MCF 10A (cell line): ENCODE measurements at regions not wholly inside any gene's neighbourhood (a gene's known extent, or its start where the extent isn't known, plus 50 kb on each side); places are given as distances from the start of the nearest gene placed in this dataset.
"Not testable (repeated sequence)": the region's sequence is repeated elsewhere in the genome, so short reads cannot be mapped to it uniquely, and the experiment has no call there.

Source experiments
- BruUV-seq: library from RNA; stranded (reverse); fragments of 400-500 nt; replicated peaks from 2 replicates; lab custom pipeline; 2021; lab: Mats Ljungman, UMichigan
- CTCF ChIA-PET: fragments of 300-600 bp; sonication (Branson Sonifier 250); formaldehyde crosslinking; extraction: SDS; loops from one replicate; lab custom pipeline; 2021; ENCODE audit warnings: antibody characterized with exemption, inconsistent platforms; lab: Yijun Ruan, JAX
- POLR2A ChIA-PET: fragments of 300-600, 350-650 bp; sonication (Branson Sonifier 250); formaldehyde crosslinking; extraction: SDS; loops from one replicate; lab custom pipeline; 2020; ENCODE audit warnings: antibody characterized with exemption, inconsistent platforms; lab: Yijun Ruan, JAX
- DNase-seq: peaks from one replicate; pipeline ENCODE4 v3.0.0-alpha.2; 2018; ENCODE audit not compliant: unreplicated experiment
- H3K27ac Mint-ChIP-seq: one replicate; pipeline ENCODE4 v1.8.0; 2022; ENCODE audit warnings: mild to moderate bottlenecking, low read depth, mixed read lengths; ENCODE audit not compliant: unreplicated experiment
- H3K27me3 Mint-ChIP-seq: one replicate; pipeline ENCODE4 v1.8.0; 2022; ENCODE audit warnings: mixed read lengths; ENCODE audit not compliant: insufficient read depth, unreplicated experiment
- H3K36me3 Mint-ChIP-seq: one replicate; pipeline ENCODE4 v1.8.0; 2022; ENCODE audit warnings: mild to moderate bottlenecking, moderate library complexity, mixed read lengths; ENCODE audit not compliant: insufficient read depth, unreplicated experiment
- H3K4me1 Mint-ChIP-seq: one replicate; pipeline ENCODE4 v1.8.0; 2022; ENCODE audit warnings: mixed read lengths; ENCODE audit not compliant: insufficient read depth, unreplicated experiment
- H3K4me3 Mint-ChIP-seq: one replicate; pipeline ENCODE4 v1.8.0; 2022; ENCODE audit warnings: mild to moderate bottlenecking, moderate library complexity, mixed read lengths; ENCODE audit not compliant: unreplicated experiment
- H3K9me3 Mint-ChIP-seq: one replicate; pipeline ENCODE4 v1.8.0; 2022; ENCODE audit warnings: mixed read lengths; ENCODE audit not compliant: unreplicated experiment
- intact Hi-C: fragments of 100-400 bp; cut with micrococcal nuclease; formaldehyde crosslinking; loops from 2 replicates; pipeline ENCODE4 v1.14.1; 2022

DNA sequence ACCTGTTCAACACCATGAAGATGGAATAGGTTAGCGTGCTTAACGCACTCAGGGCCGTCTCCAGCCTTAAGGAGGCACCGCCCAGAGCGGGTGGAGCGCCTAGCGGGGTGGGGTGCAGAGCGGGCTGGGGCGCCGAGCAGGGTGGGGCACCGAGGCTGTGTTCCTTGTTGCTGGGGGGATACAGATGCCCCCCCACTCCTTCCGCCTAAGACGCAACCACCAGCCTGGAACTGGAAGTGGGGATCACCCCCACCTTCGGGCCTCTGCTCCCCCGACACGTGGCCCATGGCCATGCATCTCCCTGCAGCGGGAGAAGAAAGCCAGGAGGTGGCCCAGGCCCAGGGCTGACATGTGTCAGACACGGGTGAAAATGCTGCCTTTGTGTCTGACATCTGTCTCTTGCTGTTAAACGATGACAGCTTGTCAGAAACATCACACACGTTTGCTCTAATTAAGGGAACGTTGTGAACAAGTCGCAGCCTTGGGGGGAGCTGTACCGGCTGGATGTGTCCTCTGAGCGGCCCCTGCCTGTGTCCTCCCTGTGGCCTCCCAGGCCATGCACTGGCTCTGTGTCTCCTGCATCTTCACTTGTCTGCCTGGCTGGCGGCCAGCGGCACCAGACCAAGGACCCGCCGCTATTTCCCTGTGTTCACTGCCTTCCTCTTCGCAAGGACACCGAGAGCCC lies 192.5 kb downstream of the LAT start:
- H3K27ac Mint-ChIP-seq, CTCF ChIA-PET, H3K27me3 Mint-ChIP-seq, H3K4me1 Mint-ChIP-seq, DNase-seq, H3K9me3 Mint-ChIP-seq, POLR2A ChIA-PET, BruUV-seq, H3K4me3 Mint-ChIP-seq, intact Hi-C loops, H3K36me3 Mint-ChIP-seq: not testable (repeated sequence)

DNA sequence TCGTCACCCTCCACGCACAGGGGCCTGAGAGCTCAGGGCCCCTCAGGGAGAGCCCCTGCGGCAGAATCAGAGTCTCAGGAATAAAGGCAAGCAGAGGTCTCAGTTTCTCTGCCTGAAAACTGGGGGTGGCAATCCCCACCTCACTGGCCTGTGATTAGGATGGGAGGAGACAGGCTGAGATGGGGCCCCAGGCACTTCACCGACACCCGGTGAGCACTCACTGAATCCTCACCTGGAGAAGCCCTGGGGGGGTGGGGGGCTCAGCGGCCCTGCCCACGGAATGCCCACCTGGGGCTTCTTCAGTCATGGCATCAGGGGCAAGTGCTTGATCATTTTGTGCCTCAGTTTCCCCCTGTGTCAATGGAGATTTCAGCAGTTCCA lies 192.0 kb downstream of the LAT start:
- not testable (repeated sequence) for BruUV-seq

DNA sequence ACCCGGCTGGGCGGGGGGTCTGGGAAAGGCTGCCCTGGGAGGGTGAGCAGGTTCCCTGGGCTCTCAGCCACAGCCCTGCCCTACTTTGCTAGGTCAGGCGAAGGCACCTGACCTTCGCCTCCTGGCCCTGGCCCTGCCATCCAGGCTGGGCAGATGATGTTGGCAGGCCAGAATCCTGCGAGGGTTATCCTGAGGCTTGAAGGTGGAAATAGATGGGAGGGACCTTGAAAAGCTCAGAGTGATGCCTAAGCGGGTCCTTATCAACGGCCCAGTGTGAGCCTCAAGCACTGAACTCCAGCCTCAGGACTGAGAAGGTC lies 191.3 kb downstream of the LAT start:
- H3K27me3 Mint-ChIP-seq, intact Hi-C loops, H3K27ac Mint-ChIP-seq, H3K4me3 Mint-ChIP-seq, H3K36me3 Mint-ChIP-seq, CTCF ChIA-PET, H3K9me3 Mint-ChIP-seq, DNase-seq, POLR2A ChIA-PET, BruUV-seq: not testable (repeated sequence)
- peaks cover 11% of the 10 kb centered on the region for H3K4me1 Mint-ChIP-seq

More for the DNA sequence above, 192.0 kb downstream of the LAT start:
- DNase-seq, H3K9me3 Mint-ChIP-seq, H3K27ac Mint-ChIP-seq, POLR2A ChIA-PET, H3K4me3 Mint-ChIP-seq, H3K27me3 Mint-ChIP-seq, H3K36me3 Mint-ChIP-seq, H3K4me1 Mint-ChIP-seq, CTCF ChIA-PET, intact Hi-C loops: not testable (repeated sequence)

DNA sequence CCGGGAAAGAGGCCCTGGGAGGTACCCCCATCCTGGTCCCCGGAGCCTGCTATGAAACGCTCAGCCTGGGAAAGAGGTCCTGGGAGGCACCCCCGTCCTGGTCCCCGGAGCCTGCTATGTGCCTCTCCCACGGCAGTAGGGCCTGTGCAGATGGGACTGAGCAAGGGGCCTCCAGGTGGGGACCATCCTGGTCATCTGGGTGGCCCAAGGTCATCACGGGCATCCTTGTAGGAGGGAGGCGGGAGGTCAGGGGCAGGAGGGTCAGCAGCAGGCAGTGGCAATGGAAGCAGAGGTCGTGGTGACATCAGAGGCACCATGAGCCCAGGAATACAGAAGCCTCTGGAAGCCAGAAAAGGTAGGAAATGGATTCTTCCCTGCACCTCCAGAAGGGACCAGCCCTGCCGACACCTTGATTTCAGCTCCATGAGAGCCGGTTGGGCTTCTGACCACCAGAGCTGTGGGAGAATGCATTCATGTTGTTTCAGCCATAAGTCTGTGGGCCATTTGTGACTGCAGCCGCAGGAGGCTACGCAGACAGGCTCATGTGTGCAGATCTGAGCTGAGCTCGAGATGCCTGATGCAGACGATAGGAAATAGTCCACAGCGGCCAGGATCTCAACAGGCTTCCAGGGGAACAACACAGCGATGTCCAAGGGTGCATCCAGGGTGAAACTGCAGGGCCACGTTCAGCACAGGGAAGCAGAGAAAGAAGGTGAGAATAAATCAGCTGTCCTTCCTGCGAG lies 190.7 kb downstream of the LAT start:
- DNase-seq, CTCF ChIA-PET, BruUV-seq, H3K4me3 Mint-ChIP-seq, H3K27ac Mint-ChIP-seq, intact Hi-C loops, H3K9me3 Mint-ChIP-seq, H3K27me3 Mint-ChIP-seq, POLR2A ChIA-PET, H3K36me3 Mint-ChIP-seq: not testable (repeated sequence)
- H3K4me1 Mint-ChIP-seq = peaks cover 11% of the 10 kb centered on the region

DNA sequence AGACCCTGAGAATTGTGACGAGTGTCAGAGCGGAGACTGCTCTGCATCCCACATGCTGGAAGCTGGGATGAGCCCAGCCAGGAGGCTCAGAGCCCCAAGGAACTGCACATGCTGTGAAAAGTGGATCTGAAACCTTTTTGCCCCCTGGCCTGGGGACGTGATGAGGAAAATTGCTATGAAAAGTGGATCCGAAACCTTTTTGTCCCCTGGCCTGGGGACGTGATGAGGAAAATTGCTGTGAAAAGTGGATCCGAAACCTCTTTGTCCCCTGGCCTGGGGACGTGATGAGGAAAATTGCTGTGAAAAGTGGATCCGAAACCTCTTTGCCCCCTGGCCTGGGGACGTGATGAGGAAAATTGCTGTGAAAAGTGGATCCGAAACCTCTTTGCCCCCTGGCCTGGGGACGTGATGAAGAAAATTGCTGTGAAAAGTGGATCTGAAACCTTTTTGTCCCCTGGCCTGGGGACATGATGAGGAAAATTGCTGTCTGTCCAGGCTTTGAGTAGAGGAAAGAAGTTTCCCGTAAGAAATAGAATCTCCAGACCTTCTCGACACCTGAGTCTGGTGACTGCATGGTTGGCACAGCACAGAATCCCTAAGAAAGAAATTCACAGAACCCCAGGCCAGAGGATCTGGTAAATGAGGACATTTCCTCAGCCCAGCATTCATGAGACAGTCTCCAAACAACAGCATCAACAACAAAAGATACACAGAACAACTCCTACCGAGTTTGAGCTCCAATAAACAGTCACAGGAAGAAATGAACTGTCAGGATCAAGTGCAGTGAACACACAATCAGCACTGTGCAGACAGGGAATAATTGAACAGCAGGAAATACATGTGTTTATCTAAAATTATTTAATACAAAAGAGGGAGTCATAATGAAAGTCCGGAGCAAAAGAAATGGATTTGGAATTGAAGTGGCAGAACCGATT lies 188.8 kb downstream of the LAT start:
- CTCF ChIA-PET, DNase-seq, POLR2A ChIA-PET, H3K27ac Mint-ChIP-seq, BruUV-seq, H3K9me3 Mint-ChIP-seq, H3K36me3 Mint-ChIP-seq, H3K27me3 Mint-ChIP-seq, intact Hi-C loops, H3K4me3 Mint-ChIP-seq: not testable (repeated sequence)
- peaks cover 11% of the 10 kb centered on the region for H3K4me1 Mint-ChIP-seq

DNA sequence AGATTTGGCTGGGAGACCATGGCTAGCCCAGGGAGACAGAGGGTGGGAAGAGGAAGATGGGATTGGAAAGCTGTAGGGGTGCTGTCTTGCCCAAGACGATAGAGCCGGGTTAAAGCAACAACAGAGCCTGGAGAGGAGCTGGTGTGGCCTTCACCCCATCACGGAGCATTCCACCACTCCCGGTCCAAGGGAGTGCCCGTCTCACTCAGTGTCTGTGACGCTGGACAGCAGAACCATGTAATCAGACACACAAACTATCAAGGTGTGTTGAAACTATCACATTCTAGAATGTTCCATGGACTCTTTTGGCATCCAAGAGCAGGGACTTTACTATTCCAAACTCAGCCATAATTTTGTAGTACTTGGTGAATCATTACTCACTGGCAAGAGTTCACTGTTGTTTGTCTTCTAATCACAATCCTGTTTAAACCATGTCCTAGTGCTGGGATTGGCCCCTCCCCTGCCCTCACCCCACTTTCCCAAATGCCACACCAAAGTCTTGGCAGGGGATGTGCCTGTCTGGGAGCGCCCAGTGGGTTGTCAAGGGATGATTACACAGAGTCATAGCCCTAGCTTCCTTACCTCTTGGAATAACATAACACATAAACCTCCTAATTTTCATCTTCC lies 187.4 kb downstream of the LAT start:
- H3K36me3 Mint-ChIP-seq, H3K27me3 Mint-ChIP-seq, POLR2A ChIA-PET: not testable (repeated sequence)

DNA sequence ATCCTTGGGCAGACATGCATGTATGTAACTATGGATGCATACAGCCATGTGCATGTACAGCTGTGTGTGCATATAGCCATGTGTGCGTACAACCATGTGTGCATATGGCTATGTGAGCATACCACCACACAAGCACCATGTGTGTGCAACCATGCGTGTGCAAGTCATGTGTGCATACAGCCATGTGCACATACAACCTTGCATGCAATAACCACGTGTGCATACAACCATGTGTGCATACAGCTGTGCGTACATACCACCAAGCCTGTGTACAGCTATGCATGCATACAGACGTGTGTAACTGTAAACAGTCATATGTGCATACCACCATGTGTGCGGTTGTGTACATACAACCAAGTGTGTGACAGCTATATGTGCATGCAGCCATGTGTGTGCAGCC lies 186.4 kb downstream of the LAT start:
- CTCF ChIA-PET = interaction anchor here (0.6 kb wide), 1 partner anchor 472 kb away, joined by 3 read pairs; no protein-coding TSS in a partner anchor
- H3K27ac Mint-ChIP-seq, H3K27me3 Mint-ChIP-seq, intact Hi-C loops, POLR2A ChIA-PET, BruUV-seq, H3K4me3 Mint-ChIP-seq, H3K36me3 Mint-ChIP-seq, H3K9me3 Mint-ChIP-seq, DNase-seq: not testable (repeated sequence)
- peaks cover 11% of the 10 kb centered on the region for H3K4me1 Mint-ChIP-seq

More for the DNA sequence above, 187.4 kb downstream of the LAT start:
- H3K9me3 Mint-ChIP-seq, CTCF ChIA-PET, DNase-seq, intact Hi-C loops, H3K4me3 Mint-ChIP-seq, H3K27ac Mint-ChIP-seq, BruUV-seq: not testable (repeated sequence)
- H3K4me1 Mint-ChIP-seq = peaks cover 11% of the 10 kb centered on the region

DNA sequence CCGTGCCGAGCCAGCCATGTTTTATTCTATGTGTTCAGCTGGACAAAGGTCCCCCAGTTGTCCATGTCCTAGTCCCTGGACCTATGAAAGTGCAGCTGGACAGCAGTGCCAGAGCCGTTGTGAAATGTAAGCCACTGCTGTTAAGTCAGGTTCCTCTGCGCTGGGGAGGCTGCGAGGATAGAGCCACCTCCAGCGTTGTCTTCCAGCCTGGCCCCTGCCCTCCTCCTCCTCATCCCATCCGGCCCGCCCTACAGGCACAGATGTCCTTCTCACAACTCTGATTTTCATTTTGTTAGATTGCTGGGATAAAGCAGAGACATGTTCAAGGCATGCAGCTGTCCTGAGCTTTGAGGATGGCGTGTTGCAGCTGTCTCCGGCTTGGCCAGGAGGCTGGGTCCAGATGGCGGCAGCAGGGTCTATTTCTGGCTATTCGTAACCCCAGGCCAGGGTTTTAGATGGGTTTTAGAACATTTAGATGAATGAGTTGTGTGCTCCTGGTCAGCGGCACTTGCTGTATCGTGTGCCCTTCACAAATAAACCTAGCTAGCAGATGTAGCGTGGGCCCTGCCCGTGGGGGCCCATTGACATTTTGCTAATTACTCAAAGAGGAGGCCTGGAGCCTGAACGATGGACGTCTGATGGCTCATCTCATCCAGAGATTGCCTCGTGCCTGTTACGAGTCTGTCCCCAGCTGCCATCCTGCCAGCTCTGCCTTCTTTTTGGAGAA lies 185.7 kb downstream of the LAT start:
- H3K27me3 Mint-ChIP-seq, intact Hi-C loops, H3K4me3 Mint-ChIP-seq, H3K9me3 Mint-ChIP-seq, POLR2A ChIA-PET, DNase-seq, H3K36me3 Mint-ChIP-seq, H3K27ac Mint-ChIP-seq, BruUV-seq: not testable (repeated sequence)
- CTCF ChIA-PET = interaction anchor here (0.6 kb wide), 1 partner anchor 472 kb away, joined by 3 read pairs; no protein-coding TSS in a partner anchor
- H3K4me1 Mint-ChIP-seq = peaks cover 11% of the 10 kb centered on the region
